Stomach (tissue), 8 donors: ENCODE measurements at regions not wholly inside any gene's neighbourhood (a gene's known extent, or its start where the extent isn't known, plus 50 kb on each side); places are given as distances from the start of the nearest gene placed in this dataset.
"Not testable (repeated sequence)": the region's sequence is repeated elsewhere in the genome, so short reads cannot be mapped to it uniquely, and the experiment has no call there.

ENCODE experiments used
- DNase-seq, 2 donors: peaks; one replicate each; pipeline versions ENCODE4 v3.0.0 to v3.0.0-alpha.2; 2013 to 2019
- H3K27ac ChIP-seq, 5 donors: fragments of 200-600 bp in 4 of 5; sonication (generic) in 4 of 5; one replicate each; pipeline ENCODE4 v1.5.1; 2013 to 2019; ENCODE audit warnings: mild to moderate bottlenecking in 1 of 5, moderate library complexity in 1 of 5
- H3K27me3 ChIP-seq, 3 donors: fragments of 200-600 bp; sonication (generic); one replicate each; pipeline ENCODE4 v1.5.1; 2017 to 2019; ENCODE audit warnings: mixed run types in 1 of 3
- H3K36me3 ChIP-seq, 4 donors: fragments of 200-600 bp; sonication (generic); 1 replicate in 3 of 4; 2 replicates in 1 of 4; pipeline ENCODE4 v1.5.1; 2016 to 2019
- H3K4me1 ChIP-seq, 4 donors: fragments of 200-600 bp; sonication (generic); one replicate each; pipeline ENCODE4 v1.5.1; 2016 to 2019
- H3K4me3 ChIP-seq, 4 donors: fragments of 200-600 bp; sonication (generic) in 3 of 4; one replicate each; pipeline ENCODE4 v1.5.1; 2016 to 2019; ENCODE audit warnings: mild to moderate bottlenecking in 1 of 4
- H3K9me3 ChIP-seq, 4 donors: fragments of 200-600 bp; sonication (generic); one replicate each; pipeline ENCODE4 v1.5.1; 2016 to 2019
- EP300 ChIP-seq: sonication (generic); formaldehyde crosslinking; IDR thresholded peaks from one replicate; pipeline ENCODE4 v1.6.1; 2017; ENCODE audit warnings: antibody characterized with exemption
- POLR2A ChIP-seq, 4 donors: fragments of 450-650 bp; IDR thresholded peaks; one replicate each; pipeline ENCODE4 v1.6.1; 2016; ENCODE audit warnings: antibody characterized with exemption in 4 of 4, control low read depth in 2 of 4, mild to moderate bottlenecking in 1 of 4, moderate library complexity in 1 of 4
- POLR2AphosphoS5 ChIP-seq, 3 donors: sonication (generic); formaldehyde crosslinking; IDR thresholded peaks; one replicate each; pipeline ENCODE4 v1.6.1; 2016; ENCODE audit warnings: antibody characterized with exemption in 3 of 3
- WGBS, 5 donors: extraction: QIAGEN DNeasy Blood & Tissue Kit in 3 of 5; methylation state at CpG; one replicate each; pipeline versions ENCODE4 v1.1.5 to v1.1.7; 2013 to 2018; 5-methylcytosine and 5-hydroxymethylcytosine counted together
- intact Hi-C: fragments of 100-400 bp; cut with DNase I; formaldehyde crosslinking; loops from one replicate; pipeline ENCODE4 v1.15.1; 2023; ENCODE audit warnings: low total_unique reads
- TF ChIP-seq, protein P1 (sequence below), 7 experiments: fragments of 450-650 bp in 4 of 7; fragments of 200-600 bp in 3 of 7; sonication (generic) in 3 of 7; IDR thresholded peaks; one replicate each; pipeline ENCODE4 v1.5.1; 2016 to 2019; ENCODE audit warnings: antibody characterized with exemption in 7 of 7, control low read depth in 2 of 7, mild to moderate bottlenecking in 1 of 7
- donor health status: healthy with polysubstance abuse.
- donor health status: Bipolar disorder and iron deficiency.
- donor health status: healthy.

DNA sequence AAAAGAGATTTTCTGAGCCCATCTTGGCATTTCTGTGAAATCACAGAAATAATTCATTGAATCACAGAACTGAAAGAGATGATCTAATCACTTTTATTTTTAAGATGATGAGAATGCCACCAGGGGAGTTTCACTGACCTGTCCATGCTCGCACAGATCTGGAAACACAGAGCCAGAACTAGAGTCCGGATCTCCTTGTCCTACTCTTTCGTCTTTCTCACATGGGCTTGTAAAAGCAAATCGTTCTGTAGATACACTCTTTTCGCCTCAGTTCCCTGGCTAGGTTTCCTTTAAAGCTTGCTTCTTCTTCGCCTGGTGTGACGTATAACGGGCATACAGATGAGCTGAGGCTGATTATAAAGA lies 122.5 kb upstream of the SPRED1 start:
- H3K4me1 ChIP-seq, result peaks cover 0 to 45% (median 26%) of the 10 kb centered on the region in 4 donors
- TF ChIP-seq, protein P1, sequence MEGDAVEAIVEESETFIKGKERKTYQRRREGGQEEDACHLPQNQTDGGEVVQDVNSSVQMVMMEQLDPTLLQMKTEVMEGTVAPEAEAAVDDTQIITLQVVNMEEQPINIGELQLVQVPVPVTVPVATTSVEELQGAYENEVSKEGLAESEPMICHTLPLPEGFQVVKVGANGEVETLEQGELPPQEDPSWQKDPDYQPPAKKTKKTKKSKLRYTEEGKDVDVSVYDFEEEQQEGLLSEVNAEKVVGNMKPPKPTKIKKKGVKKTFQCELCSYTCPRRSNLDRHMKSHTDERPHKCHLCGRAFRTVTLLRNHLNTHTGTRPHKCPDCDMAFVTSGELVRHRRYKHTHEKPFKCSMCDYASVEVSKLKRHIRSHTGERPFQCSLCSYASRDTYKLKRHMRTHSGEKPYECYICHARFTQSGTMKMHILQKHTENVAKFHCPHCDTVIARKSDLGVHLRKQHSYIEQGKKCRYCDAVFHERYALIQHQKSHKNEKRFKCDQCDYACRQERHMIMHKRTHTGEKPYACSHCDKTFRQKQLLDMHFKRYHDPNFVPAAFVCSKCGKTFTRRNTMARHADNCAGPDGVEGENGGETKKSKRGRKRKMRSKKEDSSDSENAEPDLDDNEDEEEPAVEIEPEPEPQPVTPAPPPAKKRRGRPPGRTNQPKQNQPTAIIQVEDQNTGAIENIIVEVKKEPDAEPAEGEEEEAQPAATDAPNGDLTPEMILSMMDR (IDR thresholded peaks at IDR 0.05), result no peak
- TF ChIP-seq POLR2AphosphoS5 (IDR thresholded peaks at IDR 0.05), result no peak
- TF ChIP-seq POLR2A (IDR thresholded peaks at IDR 0.05), result no peak
- TF ChIP-seq EP300, result no peak
- H3K4me3 ChIP-seq, result peak overlapping the region in 2 of 4 donors; percentile 2 to 5
- no peaks in the 10 kb centered on the region for H3K36me3 ChIP-seq
- peak overlapping the region; percentile 78 to 88 (median 87) for H3K27ac ChIP-seq
- H3K9me3 ChIP-seq, result no peaks in the 10 kb centered on the region
- no peak for DNase-seq
- intact Hi-C loops, result no loop called here
- no peaks in the 10 kb centered on the region for H3K27me3 ChIP-seq
- 60 to 81% (median 67%) methylated on average over 8 of the region's 8 CpGs for WGBS, 5 donors

DNA sequence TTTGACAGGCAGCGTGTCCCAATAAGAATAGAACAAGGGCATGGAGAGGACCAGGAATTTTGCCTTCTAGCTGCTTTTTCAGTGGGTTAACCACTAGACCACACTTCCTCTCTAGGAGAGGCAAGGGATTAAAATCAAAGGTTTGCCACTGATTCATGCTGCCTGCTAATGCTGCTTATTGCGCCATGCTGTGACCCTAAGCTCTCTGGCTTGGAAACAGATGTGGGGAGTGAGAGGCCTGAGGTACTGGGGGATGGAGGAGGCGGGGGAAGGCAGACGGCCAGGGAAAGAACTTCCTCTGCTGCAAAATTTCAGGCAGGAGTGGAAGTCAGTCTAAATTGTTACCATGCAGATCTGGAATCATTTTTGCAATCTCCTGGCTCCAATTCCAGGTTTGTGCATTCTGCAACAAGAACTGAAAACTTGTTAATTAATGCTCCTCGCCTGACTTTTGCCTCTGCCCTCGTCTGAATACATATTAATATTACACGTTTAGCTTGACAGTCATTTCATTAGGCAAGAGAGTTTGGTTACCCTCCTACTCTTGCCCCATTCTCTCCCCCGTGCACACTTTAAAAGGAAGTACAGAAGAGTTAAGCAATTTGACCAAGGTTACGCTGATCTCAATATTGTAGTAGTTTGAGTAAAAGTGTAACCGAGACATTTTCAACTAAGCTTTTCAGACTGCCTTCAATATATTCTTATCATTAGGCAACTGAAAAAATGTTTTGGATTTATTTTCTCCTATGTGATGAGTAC lies 121.7 kb upstream of the SPRED1 start:
- Histone ChIP-seq H3K27ac (peak overlapping the region in 4 of 5 donors; percentile 78 to 88 (median 87)), H3K4me1 (peaks cover 0 to 45% (median 26%) of the 10 kb centered on the region in 4 donors), H3K9me3 (no peaks in the 10 kb centered on the region), H3K36me3 (no peaks in the 10 kb centered on the region), H3K4me3 (no peak overlapping the region), H3K27me3 (no peaks in the 10 kb centered on the region)
- TF ChIP-seq POLR2AphosphoS5 (IDR thresholded peaks at IDR 0.05) (peak; percentile 84 to 89 (median 86)), EP300 (no peak)
- peak; percentile 49 to 87 for DNase-seq
- intact Hi-C loops, result no loop called here
- WGBS, 5 donors, result 46 to 72% (median 51%) methylated on average over 9 to 10 of the region's 10 CpGs

DNA sequence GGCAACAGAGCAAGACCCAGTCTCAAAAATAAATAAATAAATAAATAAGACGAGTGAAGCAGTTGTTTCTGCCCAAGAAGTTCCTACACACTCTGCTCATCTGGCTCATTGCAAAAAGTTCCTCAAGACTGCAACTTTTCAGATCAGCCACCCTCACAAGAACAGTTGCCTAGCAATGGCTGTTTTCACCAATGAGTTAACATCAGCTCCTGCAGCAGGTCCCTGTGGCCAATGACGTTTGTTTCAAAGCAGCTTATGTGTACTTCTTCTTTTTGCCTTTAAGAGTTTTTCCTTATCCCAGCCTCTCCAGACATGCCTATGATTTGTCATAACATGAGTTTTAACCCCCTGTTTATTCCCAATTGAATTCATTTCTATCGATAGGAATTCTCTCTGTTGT lies 118.4 kb upstream of the SPRED1 start:
- TF ChIP-seq POLR2A (IDR thresholded peaks at IDR 0.05) (no peak), EP300 (no peak), POLR2AphosphoS5 (IDR thresholded peaks at IDR 0.05) (no peak)
- TF ChIP-seq, protein P1 (IDR thresholded peaks at IDR 0.05), result no peak
- Histone ChIP-seq H3K9me3 (no peaks in the 10 kb centered on the region), H3K27ac (no peak overlapping the region), H3K27me3 (no peaks in the 10 kb centered on the region), H3K36me3 (no peaks in the 10 kb centered on the region), H3K4me1 (peaks cover 0 to 18% (median 13%) of the 10 kb centered on the region in 4 donors), H3K4me3 (no peak overlapping the region)
- 34 to 43% (median 36%) methylated on average over 3 of the region's 3 CpGs for WGBS, 5 donors
- peak in 1 of 2 donors; percentile 23 for DNase-seq
- intact Hi-C loops, result no loop called here

DNA sequence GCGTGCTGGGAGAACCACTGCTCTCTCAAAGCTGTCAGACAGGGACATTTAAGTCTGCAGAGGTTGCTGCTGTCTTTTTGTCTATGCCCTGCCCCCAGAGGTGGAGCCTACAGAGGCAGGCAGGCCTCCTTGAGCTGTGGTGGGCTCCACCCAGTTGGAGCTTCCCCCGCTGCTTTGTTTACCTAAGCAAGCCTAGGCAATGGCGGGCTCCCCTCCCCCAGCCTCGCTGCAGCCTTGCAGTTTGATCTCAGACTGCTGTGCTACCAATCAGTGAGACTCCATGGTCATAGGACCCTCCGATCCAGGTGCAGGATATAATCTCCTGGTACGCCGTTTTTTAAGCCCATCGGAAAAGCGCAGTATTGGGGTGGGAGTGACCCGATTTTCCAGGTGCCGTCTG lies 110.4 kb upstream of the SPRED1 start:
- not testable (repeated sequence) for H3K4me3 ChIP-seq

DNA sequence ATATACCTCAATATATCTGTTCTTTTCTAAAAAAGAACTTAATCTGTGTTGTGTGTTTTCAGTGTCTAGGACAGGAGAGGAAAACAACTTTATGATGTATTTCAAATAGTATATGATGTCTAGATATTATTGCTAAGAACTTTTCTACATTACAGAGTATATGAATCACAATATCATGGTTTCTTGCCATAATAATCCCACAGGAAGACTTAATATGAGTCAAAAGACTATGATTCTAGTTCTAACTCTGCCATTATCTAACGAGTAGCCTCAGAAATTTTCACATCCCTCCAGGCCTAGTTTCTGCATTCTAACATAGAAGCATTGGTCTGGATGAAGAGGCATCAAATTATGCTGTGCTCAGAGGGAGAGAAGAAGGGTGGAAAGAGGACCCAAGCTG lies 107.7 kb upstream of the SPRED1 start:
- H3K4me1 ChIP-seq, result no peaks in the 10 kb centered on the region
- no peak overlapping the region for H3K4me3 ChIP-seq
- 71 to 87% (median 81%) methylated on average over 1 of the region's 1 CpG for WGBS, 5 donors
- H3K27me3 ChIP-seq, result no peaks in the 10 kb centered on the region
- H3K36me3 ChIP-seq, result no peaks in the 10 kb centered on the region
- intact Hi-C loops, result no loop called here
- no peak overlapping the region for H3K27ac ChIP-seq
- H3K9me3 ChIP-seq, result peaks cover 0 to 6% (median 1%) of the 10 kb centered on the region in 4 donors
- no peak for DNase-seq
- TF ChIP-seq EP300, result no peak
- no peak for TF ChIP-seq POLR2AphosphoS5 (IDR thresholded peaks at IDR 0.05)
- TF ChIP-seq POLR2A (IDR thresholded peaks at IDR 0.05), result no peak
- TF ChIP-seq, protein P1 (IDR thresholded peaks at IDR 0.05), result no peak

More for the DNA sequence above, 110.4 kb upstream of the SPRED1 start:
- H3K27ac ChIP-seq, intact Hi-C loops, H3K9me3 ChIP-seq, H3K4me1 ChIP-seq, H3K36me3 ChIP-seq, H3K27me3 ChIP-seq, DNase-seq: not testable (repeated sequence)
- WGBS, 5 donors, result 81 to 93% (median 85%) methylated on average over 10 to 11 of the region's 11 CpGs
